Activated CD8-positive, alpha-beta T cell treated with anti-CD3 and anti-CD28 coated beads, Interleukin-2, amount 10 ng/mL, durations not matched to agents 7 days and 5 days (primary cell): ENCODE measurements at regions not wholly inside any gene's neighbourhood (a gene's known extent, or its start where the extent isn't known, plus 50 kb on each side); places are given as distances from the start of the nearest gene placed in this dataset.

Source experiments
- ATAC-seq: fragments of 150-1000 bp; cut with Tn5 transposase; one replicate; pipeline ENCODE4 v1.10.0; 2021; ENCODE audit warnings: moderate library complexity
- CTCF ChIA-PET: fragments of 350-600 bp; sonication (Branson Sonifier 250); formaldehyde crosslinking; loops from one replicate; lab custom pipeline; 2021; ENCODE audit warnings: antibody characterized with exemption; lab: Charles Lee
- POLR2A ChIA-PET: fragments of 350-600 bp; sonication (Branson Sonifier 250); formaldehyde crosslinking; loops from one replicate; lab custom pipeline; 2021; ENCODE audit warnings: antibody characterized with exemption; lab: Charles Lee
- DNase-seq: peaks from one replicate; pipeline ENCODE4 v3.0.0-alpha.2; 2020
- H3K27ac Mint-ChIP-seq: one replicate; pipeline ENCODE4 v1.8.0; 2021; ENCODE audit warnings: mild to moderate bottlenecking, mixed read lengths
- H3K27me3 Mint-ChIP-seq: one replicate; pipeline ENCODE4 v1.8.0; 2021; ENCODE audit warnings: low read depth, mixed read lengths
- H3K36me3 Mint-ChIP-seq: one replicate; pipeline ENCODE4 v1.8.0; 2021; ENCODE audit warnings: low read depth, mixed read lengths
- H3K4me1 Mint-ChIP-seq: one replicate; pipeline ENCODE4 v1.8.0; 2021; ENCODE audit warnings: low read depth, mixed read lengths
- H3K4me3 Mint-ChIP-seq: one replicate; pipeline ENCODE4 v1.8.0; 2021; ENCODE audit warnings: mild to moderate bottlenecking, mixed read lengths
- H3K9me3 Mint-ChIP-seq: one replicate; pipeline ENCODE4 v1.8.0; 2022; ENCODE audit warnings: mixed read lengths; ENCODE audit not compliant: insufficient read depth

DNA sequence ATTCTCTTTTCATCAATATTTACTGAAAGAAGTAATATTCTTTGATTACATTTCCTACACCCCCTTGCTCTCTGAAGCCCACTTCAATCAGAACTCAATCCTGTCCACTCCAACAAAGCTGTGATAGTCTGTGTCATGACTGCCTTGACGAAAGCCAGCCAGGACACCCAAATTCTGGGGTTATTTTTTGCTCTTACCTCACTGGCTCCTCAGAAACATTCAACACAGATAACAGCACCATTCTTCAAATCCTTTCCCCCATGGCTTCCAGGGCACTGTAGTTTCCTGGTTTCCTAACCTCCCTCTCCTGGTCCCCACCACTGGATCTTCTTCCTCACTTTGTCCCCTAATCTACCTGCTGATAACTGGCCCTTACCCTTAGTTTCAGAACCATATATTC is 106.1 kb upstream of the FER start:
- Mint-ChIP-seq H3K36me3 (no peaks in the 10 kb centered on the region), H3K4me3 (no peak overlapping the region), H3K27me3 (peaks cover 7% of the 10 kb centered on the region), H3K27ac (no peak overlapping the region), H3K4me1 (peaks cover 3% of the 10 kb centered on the region), H3K9me3 (no peaks in the 10 kb centered on the region)
- CTCF ChIA-PET, result interaction anchor here (0.7 to 1.8 kb wide), 9 partner anchors 9 to 836 kb away, joined by 3 to 5 read pairs (median 4); no protein-coding TSS in a partner anchor
- no peak for ATAC-seq
- no peak for DNase-seq
- POLR2A ChIA-PET, result no interaction called here

DNA sequence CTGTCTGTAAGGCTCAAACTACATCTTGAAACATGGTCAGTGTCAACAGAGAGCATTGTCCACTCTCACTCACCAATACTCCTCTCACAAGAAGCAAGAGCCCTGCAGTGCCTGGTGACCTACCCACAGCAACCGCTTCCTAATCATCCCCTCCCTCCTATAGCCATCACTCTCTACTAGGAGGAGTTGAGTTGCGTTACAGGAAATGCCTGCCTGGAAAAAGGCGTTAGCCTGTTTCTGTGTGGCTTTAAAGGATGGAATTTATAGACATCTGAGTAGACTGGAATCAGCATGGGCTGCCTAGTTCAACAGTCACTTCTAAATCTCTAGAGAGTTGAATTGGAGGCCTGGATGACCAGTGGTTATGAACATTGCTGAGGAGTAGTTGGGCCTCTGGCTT is 108.3 kb upstream of the FER start:
- ChIA-PET CTCF (no interaction called here), POLR2A (no interaction called here)
- H3K4me3 Mint-ChIP-seq, result no peak overlapping the region
- peaks cover 3% of the 10 kb centered on the region for H3K4me1 Mint-ChIP-seq
- no peak overlapping the region for H3K27ac Mint-ChIP-seq
- peaks cover 7% of the 10 kb centered on the region for H3K27me3 Mint-ChIP-seq
- H3K36me3 Mint-ChIP-seq, result no peaks in the 10 kb centered on the region
- ATAC-seq (no peak), DNase-seq (no peak)
- no peaks in the 10 kb centered on the region for H3K9me3 Mint-ChIP-seq

GRCh38 chr5:108638021-108638420 is 109.7 kb upstream of the FER start:
- DNase-seq (no peak), ATAC-seq (no peak)
- Mint-ChIP-seq H3K36me3 (no peaks in the 10 kb centered on the region), H3K4me1 (peaks cover 3% of the 10 kb centered on the region), H3K27me3 (peaks cover 7% of the 10 kb centered on the region), H3K9me3 (no peaks in the 10 kb centered on the region), H3K4me3 (no peak overlapping the region), H3K27ac (no peak overlapping the region)
- ChIA-PET CTCF (no interaction called here), POLR2A (no interaction called here)

DNA sequence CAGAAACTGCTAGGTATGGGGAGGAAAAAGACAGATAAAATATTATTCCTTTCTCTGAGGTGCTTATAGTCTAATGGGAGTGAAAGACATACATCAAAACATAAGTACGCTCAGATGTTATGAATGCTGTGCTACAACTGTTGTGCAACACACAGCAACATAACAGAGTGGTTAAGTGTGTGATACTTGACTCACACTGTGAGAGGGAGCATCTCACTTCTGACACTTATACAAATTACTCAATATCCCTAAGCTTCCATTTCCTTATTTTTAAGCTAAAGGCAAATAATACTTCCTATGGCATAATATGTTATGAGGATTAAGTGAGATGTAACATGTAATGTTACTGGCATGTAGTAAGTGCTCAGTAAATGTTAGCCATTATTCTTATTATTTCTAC is 110.6 kb upstream of the FER start:
- ChIA-PET CTCF (no interaction called here), POLR2A (no interaction called here)
- Mint-ChIP-seq H3K27me3 (peaks cover 7% of the 10 kb centered on the region), H3K9me3 (no peaks in the 10 kb centered on the region), H3K4me3 (no peak overlapping the region), H3K36me3 (no peaks in the 10 kb centered on the region), H3K4me1 (peaks cover 2% of the 10 kb centered on the region), H3K27ac (no peak overlapping the region)
- ATAC-seq, result no peak
- no peak for DNase-seq

DNA sequence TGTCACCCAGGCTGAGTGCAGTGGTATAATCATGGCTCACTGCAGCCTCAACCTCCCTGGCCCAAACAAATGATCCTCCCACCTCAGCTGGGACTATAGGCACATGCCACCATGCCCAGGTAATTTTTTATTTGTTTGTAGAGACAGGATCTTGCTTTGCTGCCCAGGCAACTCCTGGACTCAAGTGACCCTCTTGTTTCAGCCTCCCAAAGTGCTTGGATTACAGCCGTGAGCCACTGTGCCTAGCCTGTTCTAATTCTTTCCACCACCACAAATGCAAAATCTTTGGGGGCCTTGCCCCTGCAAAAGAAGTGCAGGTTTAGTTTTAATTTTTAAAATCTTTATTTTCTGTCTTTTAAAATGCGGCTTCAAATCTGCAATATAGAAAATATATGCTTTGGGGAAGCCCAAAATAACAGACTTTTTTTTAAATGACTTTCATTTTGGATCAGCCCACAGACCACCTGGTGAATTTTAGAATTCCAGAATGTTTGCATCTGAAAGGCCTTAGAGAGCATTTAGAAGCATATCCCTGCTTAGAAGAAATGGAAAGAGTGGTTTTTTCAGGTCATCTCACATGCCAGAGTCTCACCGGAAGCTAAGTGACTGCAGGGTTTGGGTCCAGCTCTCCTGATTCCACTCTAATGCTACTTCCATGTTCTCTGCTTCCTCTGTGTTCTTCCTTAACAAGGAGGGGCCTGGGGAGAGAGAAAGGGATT is 111.4 kb upstream of the FER start:
- H3K4me3 Mint-ChIP-seq, result no peak overlapping the region
- ATAC-seq, result no peak
- no peak for DNase-seq
- H3K27me3 Mint-ChIP-seq, result peaks cover 7% of the 10 kb centered on the region
- H3K27ac Mint-ChIP-seq, result no peak overlapping the region
- POLR2A ChIA-PET, result no interaction called here
- no peaks in the 10 kb centered on the region for H3K36me3 Mint-ChIP-seq
- CTCF ChIA-PET, result no interaction called here
- H3K4me1 Mint-ChIP-seq, result no peaks in the 10 kb centered on the region
- H3K9me3 Mint-ChIP-seq, result no peaks in the 10 kb centered on the region

- ChIA-PET POLR2A (no interaction called here), CTCF (no interaction called here)
- Mint-ChIP-seq H3K4me1 (no peaks in the 10 kb centered on the region), H3K27me3 (peaks cover 5% of the 10 kb centered on the region), H3K27ac (no peak overlapping the region), H3K36me3 (no peaks in the 10 kb centered on the region), H3K9me3 (no peaks in the 10 kb centered on the region), H3K4me3 (no peak overlapping the region)
- DNase-seq (no peak), ATAC-seq (no peak)
Observed at GRCh38 chr5:108634617-108635288, 112.9 kb upstream of the FER start.

DNA sequence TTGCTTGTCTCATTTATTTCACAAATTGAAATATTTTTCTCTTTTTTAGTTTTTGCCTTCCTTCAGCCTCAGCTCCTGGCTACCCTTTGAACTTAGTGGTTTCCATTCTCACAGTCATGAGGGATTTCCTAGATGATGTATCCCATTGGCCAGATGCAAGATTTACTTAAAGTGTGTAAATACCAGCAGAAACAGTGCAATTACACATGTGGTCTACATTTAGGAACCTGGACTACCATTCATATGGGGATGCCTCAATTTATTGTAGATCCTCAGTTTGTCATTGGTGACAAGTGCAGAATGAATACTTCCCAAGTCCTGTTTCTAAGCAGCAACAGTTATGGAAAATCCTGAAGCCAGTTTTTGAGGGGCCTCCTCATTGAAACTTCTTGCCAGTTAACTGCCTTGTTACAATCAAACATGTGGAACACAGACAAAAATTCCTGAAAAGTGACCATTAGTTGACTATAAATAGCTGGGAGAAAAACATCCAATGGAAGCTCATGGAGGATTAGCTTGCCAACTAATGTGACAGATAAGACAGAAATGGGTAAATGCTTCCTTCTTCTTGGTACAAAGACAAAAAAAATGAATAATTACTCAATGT is 113.6 kb upstream of the FER start:
- ChIA-PET POLR2A (no interaction called here), CTCF (no interaction called here)
- peaks cover 3% of the 10 kb centered on the region for H3K27me3 Mint-ChIP-seq
- no peaks in the 10 kb centered on the region for H3K9me3 Mint-ChIP-seq
- H3K4me3 Mint-ChIP-seq, result no peak overlapping the region
- H3K4me1 Mint-ChIP-seq, result no peaks in the 10 kb centered on the region
- no peaks in the 10 kb centered on the region for H3K36me3 Mint-ChIP-seq
- no peak for ATAC-seq
- DNase-seq, result no peak
- H3K27ac Mint-ChIP-seq, result no peak overlapping the region

DNA sequence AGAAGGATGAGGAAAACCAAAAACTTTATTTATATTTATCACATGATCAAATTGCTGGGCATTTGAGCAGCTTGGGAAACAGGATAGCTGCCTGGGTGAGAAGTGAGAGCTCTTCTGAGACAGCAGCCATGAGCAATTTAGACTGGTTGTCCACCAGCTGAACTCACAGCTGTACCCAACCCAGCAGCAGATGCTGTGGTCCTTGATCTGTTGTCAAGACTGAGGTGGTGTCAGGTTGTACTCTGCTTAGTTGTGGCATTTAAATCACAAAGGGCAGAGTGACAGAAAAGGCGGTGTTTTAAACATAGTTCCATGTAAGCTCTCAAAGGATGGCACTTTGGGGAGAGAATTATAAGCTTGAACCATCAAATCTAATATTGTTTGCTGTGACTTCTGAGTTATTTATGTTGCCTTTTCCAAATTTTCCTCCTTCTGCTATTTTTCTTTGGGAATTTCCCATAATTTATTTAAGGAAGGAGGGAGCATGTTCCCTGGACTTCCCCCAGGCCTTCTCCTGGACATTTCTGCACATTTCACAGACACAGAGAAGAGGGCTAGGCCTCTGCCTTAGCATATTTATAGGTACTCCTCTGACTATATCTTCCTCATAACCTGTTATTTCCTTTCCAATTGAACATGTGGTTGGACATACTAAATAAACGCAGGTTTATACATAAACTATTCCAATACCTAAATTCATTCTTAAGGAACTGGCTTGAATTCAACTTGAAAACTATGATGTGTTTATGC is 117.7 kb upstream of the FER start:
- H3K27ac Mint-ChIP-seq, result no peak overlapping the region
- H3K9me3 Mint-ChIP-seq, result no peaks in the 10 kb centered on the region
- CTCF ChIA-PET, result no interaction called here
- H3K4me1 Mint-ChIP-seq, result no peaks in the 10 kb centered on the region
- DNase-seq, result no peak
- H3K4me3 Mint-ChIP-seq, result no peak overlapping the region
- H3K27me3 Mint-ChIP-seq, result peaks cover 4% of the 10 kb centered on the region
- ATAC-seq, result no peak
- POLR2A ChIA-PET, result no interaction called here
- H3K36me3 Mint-ChIP-seq, result no peaks in the 10 kb centered on the region

- Mint-ChIP-seq H3K4me3 (no peak overlapping the region), H3K27ac (no peak overlapping the region), H3K9me3 (no peaks in the 10 kb centered on the region), H3K27me3 (peaks cover 4% of the 10 kb centered on the region), H3K36me3 (no peaks in the 10 kb centered on the region), H3K4me1 (no peaks in the 10 kb centered on the region)
- no peak for DNase-seq
- no peak for ATAC-seq
- POLR2A ChIA-PET, result no interaction called here
- CTCF ChIA-PET, result interaction anchor here (0.9 kb wide), 1 partner anchor 17 kb away, joined by 3 read pairs; no protein-coding TSS in a partner anchor
Observed at GRCh38 chr5:108625654-108626053, 122.0 kb upstream of the FER start.

DNA sequence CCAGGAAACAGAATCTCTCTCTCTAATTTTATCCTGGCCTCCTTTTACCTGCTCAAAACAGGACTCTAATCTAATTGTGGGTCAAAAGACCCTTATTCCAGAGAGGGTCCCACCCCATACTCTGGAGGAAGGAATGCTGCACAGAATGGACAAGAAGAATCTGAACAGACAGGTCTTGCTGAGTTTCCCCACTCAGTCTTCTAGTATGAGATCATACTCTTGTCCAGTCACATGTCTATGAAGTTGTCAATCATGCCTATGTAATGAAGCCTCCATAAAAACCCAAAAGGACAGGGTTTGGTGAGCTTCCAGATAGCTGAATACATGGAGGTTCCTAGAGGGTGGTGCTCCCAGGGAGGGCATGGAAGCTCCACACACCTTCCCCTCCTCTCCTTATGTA is 123.9 kb upstream of the FER start:
- Mint-ChIP-seq H3K27me3 (peaks cover 4% of the 10 kb centered on the region), H3K4me3 (no peak overlapping the region), H3K36me3 (no peaks in the 10 kb centered on the region), H3K4me1 (no peaks in the 10 kb centered on the region), H3K9me3 (no peaks in the 10 kb centered on the region), H3K27ac (no peak overlapping the region)
- DNase-seq (no peak), ATAC-seq (no peak)
- ChIA-PET POLR2A (no interaction called here), CTCF (no interaction called here)

DNA sequence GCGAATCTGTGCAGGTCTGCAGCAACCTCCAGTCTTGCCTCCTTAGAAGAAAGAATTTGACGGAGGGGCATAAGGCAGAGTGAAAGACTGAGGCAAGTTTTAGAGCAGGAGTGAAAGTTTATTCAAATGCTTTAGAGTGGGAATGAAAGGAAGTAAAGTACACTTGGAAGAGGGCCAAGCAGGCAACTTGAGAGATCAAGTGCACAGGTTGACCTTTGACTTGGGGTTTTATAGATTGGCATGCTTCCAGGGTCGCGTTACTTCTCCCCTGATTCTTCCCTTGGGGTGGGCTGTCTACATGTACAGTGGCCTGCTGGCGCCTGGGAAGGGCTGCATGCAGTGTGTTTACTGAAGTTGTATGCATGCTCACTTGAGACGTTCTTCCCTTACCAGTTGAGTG is 127.2 kb upstream of the FER start:
- ATAC-seq, result no peak
- ChIA-PET POLR2A (no interaction called here), CTCF (interaction anchor here (0.9 kb wide), 1 partner anchor 858 kb away, joined by 3 read pairs; no protein-coding TSS in a partner anchor)
- Mint-ChIP-seq H3K4me3 (no peak overlapping the region), H3K9me3 (no peaks in the 10 kb centered on the region), H3K4me1 (no peaks in the 10 kb centered on the region), H3K27me3 (peaks cover 2% of the 10 kb centered on the region), H3K36me3 (no peaks in the 10 kb centered on the region), H3K27ac (no peak overlapping the region)
- DNase-seq, result no peak

- DNase-seq (no peak), ATAC-seq (no peak)
- Mint-ChIP-seq H3K36me3 (no peaks in the 10 kb centered on the region), H3K4me1 (no peaks in the 10 kb centered on the region), H3K27me3 (peaks cover 2% of the 10 kb centered on the region), H3K27ac (no peak overlapping the region), H3K9me3 (no peaks in the 10 kb centered on the region), H3K4me3 (no peak overlapping the region)
- POLR2A ChIA-PET, result no interaction called here
- CTCF ChIA-PET, result interaction anchor here (0.9 kb wide), 1 partner anchor 859 kb away, joined by 3 read pairs; no protein-coding TSS in a partner anchor
Observed at GRCh38 chr5:108619815-108620214, 127.9 kb upstream of the FER start.
